ENCODE measurements at regions not wholly inside any gene's neighbourhood (a gene's known extent, or its start where the extent isn't known, plus 50 kb on each side); places are given as distances from the start of the nearest gene placed in this dataset.

GRCh38 chr2:134120733-134121630 is 132.9 kb upstream of the MGAT5 start (continued):
- peak; percentile 29 for TF ChIP-seq ZNF687 (IDR thresholded peaks at IDR 0.05)
- no peak for TF ChIP-seq MEF2B (IDR thresholded peaks at IDR 0.05; ENCODE audit: partially characterized antibody, poor library complexity, severe bottlenecking)
- TF ChIP-seq CBX5 (IDR thresholded peaks at IDR 0.05; ENCODE audit: low read depth): no peak
- peak; percentile 62 for TF ChIP-seq RUNX3 (IDR thresholded peaks at IDR 0.05; ENCODE audit: low read length)
- no peak; the same call in 1 of the 2 replicates for TF ChIP-seq NBN (IDR thresholded peaks at IDR 0.05)
- no peak for TF ChIP-seq ZZZ3 (IDR thresholded peaks at IDR 0.05; ENCODE audit: control insufficient read depth, insufficient read length, low read depth)
- no peak; the same call in 1 of the 2 replicates for TF ChIP-seq HDAC2 (IDR thresholded peaks at IDR 0.05)
- peak; percentile 50 for TF ChIP-seq NRF1 (conservative IDR thresholded peaks at IDR 0.05; ENCODE audit: low read depth, low read length)
- no peak for TF ChIP-seq PBX3 (IDR thresholded peaks at IDR 0.05; ENCODE audit: insufficient replicate concordance, low read depth, low read length)
- peak in 1 of 2 experiments; percentile 57; a peak in 1 of 3 replicates for TF ChIP-seq EGR1 (IDR thresholded peaks at IDR 0.05; ENCODE audit: borderline replicate concordance in 1 of 2, low read depth in 2 of 2, low read length in 2 of 2)
- TF ChIP-seq STAT3 (IDR thresholded peaks at IDR 0.05; ENCODE audit: low read depth, low read length): no peak
- TF ChIP-seq KLF5 (IDR thresholded peaks at IDR 0.05; ENCODE audit: partially characterized antibody): no peak
- no peak for TF ChIP-seq SKIL (IDR thresholded peaks at IDR 0.05; ENCODE audit: low read depth, poor library complexity, severe bottlenecking)
- TF ChIP-seq BCL11A (IDR thresholded peaks at IDR 0.05; ENCODE audit: low read depth, low read length): no peak
- TF ChIP-seq FOXK2 (IDR thresholded peaks at IDR 0.05): peak; percentile 71
- peak; percentile 19; the same call in 1 of the 2 replicates for TF ChIP-seq CREM (IDR thresholded peaks at IDR 0.05; ENCODE audit: low read depth)
- no peak for TF ChIP-seq RAD21 (IDR thresholded peaks at IDR 0.05; ENCODE audit: insufficient read depth, low read depth, low read length)
- peak; percentile 41; the same call in 1 of the 2 replicates for TF ChIP-seq TAF1 (IDR thresholded peaks at IDR 0.05; ENCODE audit: borderline replicate concordance, low read depth, low read length)
- TF ChIP-seq SUPT20H (IDR thresholded peaks at IDR 0.05; ENCODE audit: borderline replicate concordance, control insufficient read depth, low read depth, low read length): no peak
- TF ChIP-seq FOS (IDR thresholded peaks at IDR 0.05; ENCODE audit: borderline replicate concordance, extremely low read depth, insufficient read length): no peak

Measured in GM12878 (cell line).